ENCODE measurements at regions not wholly inside any gene's neighbourhood (a gene's known extent, or its start where the extent isn't known, plus 50 kb on each side); places are given as distances from the start of the nearest gene placed in this dataset.

GRCh38 chr12:104406164-104406563, 50.6 kb upstream of the CHST11 start:
- TF ChIP-seq, protein P1, sequence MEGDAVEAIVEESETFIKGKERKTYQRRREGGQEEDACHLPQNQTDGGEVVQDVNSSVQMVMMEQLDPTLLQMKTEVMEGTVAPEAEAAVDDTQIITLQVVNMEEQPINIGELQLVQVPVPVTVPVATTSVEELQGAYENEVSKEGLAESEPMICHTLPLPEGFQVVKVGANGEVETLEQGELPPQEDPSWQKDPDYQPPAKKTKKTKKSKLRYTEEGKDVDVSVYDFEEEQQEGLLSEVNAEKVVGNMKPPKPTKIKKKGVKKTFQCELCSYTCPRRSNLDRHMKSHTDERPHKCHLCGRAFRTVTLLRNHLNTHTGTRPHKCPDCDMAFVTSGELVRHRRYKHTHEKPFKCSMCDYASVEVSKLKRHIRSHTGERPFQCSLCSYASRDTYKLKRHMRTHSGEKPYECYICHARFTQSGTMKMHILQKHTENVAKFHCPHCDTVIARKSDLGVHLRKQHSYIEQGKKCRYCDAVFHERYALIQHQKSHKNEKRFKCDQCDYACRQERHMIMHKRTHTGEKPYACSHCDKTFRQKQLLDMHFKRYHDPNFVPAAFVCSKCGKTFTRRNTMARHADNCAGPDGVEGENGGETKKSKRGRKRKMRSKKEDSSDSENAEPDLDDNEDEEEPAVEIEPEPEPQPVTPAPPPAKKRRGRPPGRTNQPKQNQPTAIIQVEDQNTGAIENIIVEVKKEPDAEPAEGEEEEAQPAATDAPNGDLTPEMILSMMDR (IDR thresholded peaks at IDR 0.05) = no peak
- TF ChIP-seq POLR2A (IDR thresholded peaks at IDR 0.05) = no peak

Data from lower leg skin (tissue), 3 donors.